Karpas-422 (cell line): ENCODE measurements at regions not wholly inside any gene's neighbourhood (a gene's known extent, or its start where the extent isn't known, plus 50 kb on each side); places are given as distances from the start of the nearest gene placed in this dataset.
"Not testable (repeated sequence)": the region's sequence is repeated elsewhere in the genome, so short reads cannot be mapped to it uniquely, and the experiment has no call there.

ENCODE experiments used
- DNase-seq: peaks from one replicate; pipeline ENCODE4 v3.0.0-alpha.2; 2015
- H2AFZ ChIP-seq: fragments of 200-600 bp; sonication (generic); 2 replicates; pipeline ENCODE4 v1.6.1; 2014; ENCODE audit warnings: antibody characterized with exemption, low read length, mixed read lengths
- H3K27ac ChIP-seq: fragments of 200-600 bp; sonication (generic); 2 replicates; pipeline ENCODE4 v1.5.1; 2014; ENCODE audit warnings: mild to moderate bottlenecking, low read length, moderate library complexity
- H3K27me3 ChIP-seq: fragments of 200-600 bp; sonication (generic); 2 replicates; pipeline ENCODE4 v1.6.1; 2014; ENCODE audit warnings: low read length, mixed read lengths
- H3K36me3 ChIP-seq: fragments of 200-600 bp; sonication (generic); 2 replicates; pipeline ENCODE4 v1.6.1; 2014; ENCODE audit warnings: low read length, mixed read lengths; ENCODE audit not compliant: insufficient read depth
- H3K4me1 ChIP-seq: fragments of 200-600 bp; sonication (generic); 2 replicates; pipeline ENCODE4 v1.6.1; 2014; ENCODE audit warnings: mild to moderate bottlenecking, low read length, mixed read lengths
- H3K4me2 ChIP-seq: fragments of 200-600 bp; sonication (generic); 2 replicates; pipeline ENCODE4 v1.6.1; 2014; ENCODE audit warnings: low read length, low read depth, mild to moderate bottlenecking; ENCODE audit not compliant: poor library complexity, severe bottlenecking
- H3K4me3 ChIP-seq: fragments of 200-600 bp; sonication (generic); 2 replicates; pipeline ENCODE4 v1.5.1; 2014; ENCODE audit warnings: mild to moderate bottlenecking, antibody characterized with exemption, low read length, mixed read lengths
- H3K79me2 ChIP-seq: fragments of 200-600 bp; sonication (generic); 2 replicates; pipeline ENCODE4 v1.6.1; 2014; ENCODE audit warnings: mild to moderate bottlenecking, low read length, mixed read lengths
- H3K9ac ChIP-seq: fragments of 200-600 bp; sonication (generic); 2 replicates; pipeline ENCODE4 v1.6.0; 2014; ENCODE audit warnings: low read length
- H3K9me2 ChIP-seq: fragments of 200-600 bp; sonication (generic), shearing (Covaris generic); replicated peaks from 2 replicates; pipeline ENCODE4 v1.6.0; 2014; ENCODE audit warnings: mild to moderate bottlenecking, low read length, moderate library complexity; ENCODE audit not compliant: insufficient read depth
- H3K9me3 ChIP-seq: fragments of 300-700, 200-600 bp; sonication (generic); 2 replicates; pipeline ENCODE4 v1.6.1; 2014; ENCODE audit warnings: low read length, mixed read lengths
- H4K20me1 ChIP-seq: fragments of 200-600 bp; sonication (generic); 2 replicates; pipeline ENCODE4 v1.6.1; 2014; ENCODE audit warnings: mild to moderate bottlenecking, antibody characterized with exemption, low read length, low read depth; ENCODE audit not compliant: insufficient read depth

DNA sequence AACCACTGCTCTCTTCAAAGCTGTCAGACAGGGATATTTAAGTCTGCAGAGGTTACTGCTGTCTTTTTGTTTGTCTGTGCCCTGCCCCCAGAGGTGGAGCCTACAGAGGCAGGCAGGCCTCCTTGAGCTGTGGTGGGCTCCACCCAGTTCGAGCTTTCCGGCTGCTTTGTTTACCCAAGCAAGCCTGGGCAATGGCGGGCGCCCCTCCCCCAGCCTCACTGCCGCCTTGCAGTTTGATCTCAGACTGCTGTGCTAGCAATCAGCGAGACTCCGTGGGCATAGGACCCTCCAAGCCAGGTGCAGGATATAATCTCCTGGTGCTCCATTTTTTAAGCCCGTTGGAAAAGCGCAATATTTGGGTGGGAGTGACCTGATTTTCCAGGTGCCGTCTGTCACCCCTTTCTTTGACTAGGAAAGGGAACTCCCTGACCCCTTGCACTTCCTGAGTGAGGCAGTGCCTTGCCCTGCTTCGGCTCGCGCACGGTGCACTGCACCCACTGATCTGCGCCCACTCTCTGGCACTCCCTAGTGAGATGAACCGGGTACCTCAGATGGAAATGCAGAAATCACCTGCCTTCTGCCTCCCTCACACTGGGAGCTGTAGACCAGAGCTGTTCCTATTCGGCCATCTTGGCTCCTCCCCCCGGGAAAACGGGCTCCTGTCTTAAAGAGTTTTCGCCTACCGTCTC is 758.3 kb upstream of the NXPH2 start:
- H3K4me1 ChIP-seq, H3K79me2 ChIP-seq, H3K36me3 ChIP-seq, H2AFZ ChIP-seq, H3K27me3 ChIP-seq, H3K4me2 ChIP-seq, H3K4me3 ChIP-seq, DNase-seq, H4K20me1 ChIP-seq, H3K27ac ChIP-seq, H3K9me2 ChIP-seq, H3K9ac ChIP-seq: not testable (repeated sequence)
- H3K9me3 ChIP-seq, result peaks cover 13% of the 10 kb centered on the region

GRCh38 chr2:139529080-139529479 is 748.9 kb upstream of the NXPH2 start:
- Histone ChIP-seq H3K9me2 (no peaks in the 10 kb centered on the region), H3K36me3 (no peaks in the 10 kb centered on the region), H3K9me3 (peaks cover 3% of the 10 kb centered on the region), H3K4me3 (no peak overlapping the region), H3K27me3 (no peaks in the 10 kb centered on the region), H3K27ac (no peak overlapping the region), H4K20me1 (no peaks in the 10 kb centered on the region), H3K4me2 (no peak overlapping the region), H3K79me2 (no peaks in the 10 kb centered on the region), H3K9ac (no peak overlapping the region), H2AFZ (no peak overlapping the region), H3K4me1 (no peaks in the 10 kb centered on the region)
- no peak for DNase-seq

DNA sequence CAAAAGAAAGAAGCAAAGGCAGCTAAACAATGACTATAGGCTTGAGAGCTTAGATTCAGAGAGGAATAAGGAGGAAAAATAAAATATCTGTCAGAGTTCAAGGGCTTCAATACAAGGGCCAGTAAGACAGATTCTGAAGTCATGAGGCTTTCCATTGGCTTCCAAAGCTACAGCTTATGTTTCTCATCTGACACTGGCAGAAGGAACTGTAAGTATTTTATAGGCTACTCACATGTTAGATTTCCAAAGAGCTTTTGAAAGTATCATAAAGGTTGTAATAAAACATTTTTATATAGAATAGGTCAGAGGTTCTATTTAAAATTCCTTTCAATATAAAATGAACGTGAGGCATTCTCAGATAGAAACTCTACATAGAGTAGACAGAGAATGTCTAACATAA is 746.6 kb upstream of the NXPH2 start:
- no peak overlapping the region for H3K9ac ChIP-seq
- H3K27ac ChIP-seq, result no peak overlapping the region
- no peaks in the 10 kb centered on the region for H3K79me2 ChIP-seq
- H3K9me2 ChIP-seq, result no peaks in the 10 kb centered on the region
- H4K20me1 ChIP-seq, result no peaks in the 10 kb centered on the region
- H2AFZ ChIP-seq, result no peak overlapping the region
- peaks cover 14% of the 10 kb centered on the region for H3K9me3 ChIP-seq
- H3K36me3 ChIP-seq, result no peaks in the 10 kb centered on the region
- H3K4me2 ChIP-seq, result no peak overlapping the region
- no peak for DNase-seq
- no peak overlapping the region for H3K4me3 ChIP-seq
- no peaks in the 10 kb centered on the region for H3K4me1 ChIP-seq
- H3K27me3 ChIP-seq, result no peaks in the 10 kb centered on the region

DNA sequence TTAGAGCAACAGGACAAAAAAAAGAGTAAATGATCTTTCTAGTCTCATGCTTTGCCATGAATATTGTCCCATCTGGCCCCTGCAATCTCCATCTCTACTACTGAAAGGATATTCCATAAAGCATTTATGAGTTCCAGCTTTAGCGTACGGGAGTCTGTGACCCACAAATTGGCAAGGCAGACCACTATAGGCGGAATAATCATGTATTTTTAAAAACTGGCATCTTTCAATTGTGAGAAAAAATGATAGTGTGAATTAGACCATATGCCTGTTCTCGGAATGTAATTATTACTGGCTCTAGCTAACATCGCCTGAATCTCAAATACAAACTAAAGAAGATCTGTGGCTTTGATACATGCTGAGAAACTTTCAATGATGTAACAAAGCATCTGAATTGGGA is 738.1 kb upstream of the NXPH2 start:
- Histone ChIP-seq H3K79me2 (no peaks in the 10 kb centered on the region), H3K4me3 (no peak overlapping the region), H3K27me3 (no peaks in the 10 kb centered on the region), H3K4me1 (no peaks in the 10 kb centered on the region), H2AFZ (no peak overlapping the region), H3K36me3 (no peaks in the 10 kb centered on the region), H3K4me2 (no peak overlapping the region), H3K27ac (no peak overlapping the region), H3K9me3 (peaks cover 21% of the 10 kb centered on the region), H3K9ac (no peak overlapping the region), H3K9me2 (no peaks in the 10 kb centered on the region), H4K20me1 (no peaks in the 10 kb centered on the region)
- DNase-seq, result no peak

DNA sequence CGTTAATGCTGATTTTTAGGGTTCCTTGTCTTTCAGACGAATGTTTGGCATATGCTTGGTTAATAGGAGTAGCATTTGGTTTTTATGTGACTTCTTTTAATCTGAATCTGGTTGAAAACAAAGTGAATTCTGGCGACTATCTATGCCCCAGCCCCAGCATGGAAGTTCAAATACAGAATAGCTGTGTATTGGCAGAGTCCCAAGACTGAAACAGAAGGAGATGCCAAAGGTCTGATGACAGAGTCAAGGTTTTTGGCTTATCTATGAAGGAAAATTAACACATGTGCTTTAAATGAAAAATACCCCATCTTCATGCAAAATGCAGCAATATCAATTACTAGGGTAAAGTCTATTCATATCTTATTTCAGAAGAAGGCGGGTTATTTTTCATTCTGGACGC is 734.8 kb upstream of the NXPH2 start:
- no peaks in the 10 kb centered on the region for H3K9me2 ChIP-seq
- no peaks in the 10 kb centered on the region for H3K4me1 ChIP-seq
- no peak overlapping the region for H3K4me2 ChIP-seq
- H3K4me3 ChIP-seq, result no peak overlapping the region
- no peak overlapping the region for H3K9ac ChIP-seq
- no peaks in the 10 kb centered on the region for H4K20me1 ChIP-seq
- DNase-seq, result no peak
- no peaks in the 10 kb centered on the region for H3K27me3 ChIP-seq
- no peaks in the 10 kb centered on the region for H3K79me2 ChIP-seq
- H3K36me3 ChIP-seq, result no peaks in the 10 kb centered on the region
- no peak overlapping the region for H3K27ac ChIP-seq
- H2AFZ ChIP-seq, result no peak overlapping the region
- H3K9me3 ChIP-seq, result peaks cover 11% of the 10 kb centered on the region

- Histone ChIP-seq H3K27ac (no peak overlapping the region), H3K79me2 (no peaks in the 10 kb centered on the region), H3K9ac (no peak overlapping the region), H3K4me3 (no peak overlapping the region), H3K4me1 (no peaks in the 10 kb centered on the region), H4K20me1 (no peaks in the 10 kb centered on the region), H3K9me3 (peaks cover 31% of the 10 kb centered on the region), H2AFZ (no peak overlapping the region), H3K27me3 (no peaks in the 10 kb centered on the region), H3K36me3 (no peaks in the 10 kb centered on the region), H3K9me2 (no peaks in the 10 kb centered on the region), H3K4me2 (no peak overlapping the region)
- no peak for DNase-seq
These were observed 715.7 kb upstream of the NXPH2 start for GRCh38 chr2:139495851-139496250.

DNA sequence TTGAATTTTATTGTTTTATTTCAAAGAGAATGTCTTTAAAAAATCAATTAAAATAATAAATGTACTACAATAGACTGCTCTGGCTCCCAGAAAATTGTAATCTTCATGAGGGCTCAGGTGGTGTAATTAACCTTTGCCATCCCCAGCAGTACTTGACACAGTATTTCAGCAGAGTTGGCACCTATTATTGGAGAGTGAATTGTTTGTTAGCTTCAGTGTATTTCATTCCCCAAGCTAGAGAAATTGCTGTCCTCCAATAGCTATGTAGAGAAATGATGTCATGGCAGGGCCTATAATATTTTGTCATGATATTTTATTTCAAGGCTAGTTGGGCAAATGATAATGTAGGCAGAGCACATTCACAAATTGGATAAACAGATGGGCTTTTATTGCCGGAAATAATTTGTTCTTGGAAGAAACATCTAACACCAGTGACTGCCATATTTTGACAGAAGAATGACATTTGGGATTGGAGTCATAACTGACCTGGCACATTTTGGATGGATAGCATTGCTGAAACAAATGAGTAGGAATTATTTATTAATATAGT is 712.0 kb upstream of the NXPH2 start:
- Histone ChIP-seq H3K36me3 (no peaks in the 10 kb centered on the region), H3K9me2 (no peaks in the 10 kb centered on the region), H3K9ac (no peak overlapping the region), H3K27me3 (no peaks in the 10 kb centered on the region), H3K27ac (no peak overlapping the region), H3K4me2 (no peak overlapping the region), H3K79me2 (no peaks in the 10 kb centered on the region), H3K9me3 (peaks cover 19% of the 10 kb centered on the region), H4K20me1 (no peaks in the 10 kb centered on the region), H3K4me3 (no peak overlapping the region), H2AFZ (no peak overlapping the region), H3K4me1 (no peaks in the 10 kb centered on the region)
- DNase-seq, result no peak

GRCh38 chr2:139480161-139480650 is 700.0 kb upstream of the NXPH2 start:
- H3K36me3 ChIP-seq, result no peaks in the 10 kb centered on the region
- H3K4me3 ChIP-seq, result no peak overlapping the region
- no peak overlapping the region for H3K9ac ChIP-seq
- H3K79me2 ChIP-seq, result no peaks in the 10 kb centered on the region
- no peak overlapping the region for H3K4me2 ChIP-seq
- no peaks in the 10 kb centered on the region for H4K20me1 ChIP-seq
- no peaks in the 10 kb centered on the region for H3K4me1 ChIP-seq
- no peak overlapping the region for H2AFZ ChIP-seq
- no peak overlapping the region for H3K27ac ChIP-seq
- H3K9me2 ChIP-seq, result no peaks in the 10 kb centered on the region
- no peak for DNase-seq
- peaks cover 24% of the 10 kb centered on the region for H3K9me3 ChIP-seq
- H3K27me3 ChIP-seq, result no peaks in the 10 kb centered on the region
